ENCODE measurements at regions not wholly inside any gene's neighbourhood (a gene's known extent, or its start where the extent isn't known, plus 50 kb on each side); places are given as distances from the start of the nearest gene placed in this dataset.

DNA sequence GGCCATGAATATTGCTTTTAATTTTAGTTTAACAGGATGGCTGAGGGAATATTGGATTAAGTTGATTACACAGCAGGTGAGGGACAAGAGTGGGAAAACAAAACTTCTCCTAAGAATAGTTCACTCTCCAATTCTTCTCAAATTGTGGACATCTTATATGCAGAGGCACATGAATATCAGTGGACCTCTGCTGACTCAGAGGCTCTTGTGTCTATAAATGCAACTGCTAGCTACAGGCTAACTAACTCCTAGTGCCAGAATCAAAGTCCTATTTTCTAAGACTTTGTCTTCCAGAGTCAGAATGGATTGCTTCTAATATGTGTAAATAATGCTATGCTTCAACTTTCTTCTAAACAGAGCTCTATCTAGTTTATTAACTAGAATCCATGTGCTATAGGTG is 175.8 kb downstream of the IL15 start:
- no peak overlapping the region for H3K4me3 ChIP-seq (ENCODE audit: low read length)
- peaks cover 0 to 5% of the 10 kb centered on the region in 2 experiments for H3K9me3 ChIP-seq (ENCODE audit: control insufficient read depth in 1 of 2, insufficient read depth in 1 of 2, low read length in 2 of 2)
- ChIA-PET POLR2A (no interaction called here), CTCF (no interaction called here)
- no peaks in the 10 kb centered on the region for H3K4me1 ChIP-seq (ENCODE audit: insufficient read depth, low read length)
- Mint-ChIP-seq H3K36me3 (ENCODE audit: low read depth) (no peaks in the 10 kb centered on the region), H3K4me1 (ENCODE audit: low read depth) (no peaks in the 10 kb centered on the region), H3K9me3 (no peaks in the 10 kb centered on the region), H3K27ac (no peak overlapping the region), H3K27me3 (peaks cover 26% of the 10 kb centered on the region), H3K4me3 (no peak overlapping the region)
- H3K36me3 ChIP-seq (ENCODE audit: insufficient read depth, low read length), result no peaks in the 10 kb centered on the region
- intact Hi-C loops (cut with DNase I, micrococcal nuclease), result no loop called here
- H3K27ac ChIP-seq (ENCODE audit: low read depth in 1 of 2, low read length in 2 of 2), result no peak overlapping the region
- DNase-seq (no peak), ATAC-seq (ENCODE audit: poor library complexity) (no peak)
- TF ChIP-seq, protein P1, sequence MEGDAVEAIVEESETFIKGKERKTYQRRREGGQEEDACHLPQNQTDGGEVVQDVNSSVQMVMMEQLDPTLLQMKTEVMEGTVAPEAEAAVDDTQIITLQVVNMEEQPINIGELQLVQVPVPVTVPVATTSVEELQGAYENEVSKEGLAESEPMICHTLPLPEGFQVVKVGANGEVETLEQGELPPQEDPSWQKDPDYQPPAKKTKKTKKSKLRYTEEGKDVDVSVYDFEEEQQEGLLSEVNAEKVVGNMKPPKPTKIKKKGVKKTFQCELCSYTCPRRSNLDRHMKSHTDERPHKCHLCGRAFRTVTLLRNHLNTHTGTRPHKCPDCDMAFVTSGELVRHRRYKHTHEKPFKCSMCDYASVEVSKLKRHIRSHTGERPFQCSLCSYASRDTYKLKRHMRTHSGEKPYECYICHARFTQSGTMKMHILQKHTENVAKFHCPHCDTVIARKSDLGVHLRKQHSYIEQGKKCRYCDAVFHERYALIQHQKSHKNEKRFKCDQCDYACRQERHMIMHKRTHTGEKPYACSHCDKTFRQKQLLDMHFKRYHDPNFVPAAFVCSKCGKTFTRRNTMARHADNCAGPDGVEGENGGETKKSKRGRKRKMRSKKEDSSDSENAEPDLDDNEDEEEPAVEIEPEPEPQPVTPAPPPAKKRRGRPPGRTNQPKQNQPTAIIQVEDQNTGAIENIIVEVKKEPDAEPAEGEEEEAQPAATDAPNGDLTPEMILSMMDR (IDR thresholded peaks at IDR 0.05), result no peak
- peaks cover 3% of the 10 kb centered on the region in 2 experiments for H3K27me3 ChIP-seq (ENCODE audit: control insufficient read depth in 1 of 2, insufficient read depth in 2 of 2, low read length in 2 of 2)

DNA sequence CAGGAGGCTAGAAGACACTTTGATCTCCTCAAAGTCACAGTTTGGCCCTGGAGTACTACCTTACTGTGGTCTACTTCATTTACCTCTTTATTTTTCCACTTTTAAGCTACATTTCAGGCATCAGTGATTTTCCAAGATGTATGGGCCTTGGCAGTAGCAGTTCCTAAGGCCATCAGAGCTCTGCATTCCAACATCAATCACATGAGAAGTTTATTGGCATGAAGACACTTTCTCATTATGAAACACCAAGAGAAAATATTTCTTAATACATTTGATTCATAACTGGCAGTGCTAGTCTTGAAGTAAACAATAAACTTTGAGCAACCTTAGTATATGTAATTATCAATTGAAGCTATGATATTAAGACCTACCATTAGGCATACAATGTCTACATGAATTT is 178.1 kb downstream of the IL15 start:
- Mint-ChIP-seq H3K4me1 (ENCODE audit: low read depth) (no peaks in the 10 kb centered on the region), H3K9me3 (no peaks in the 10 kb centered on the region), H3K27ac (no peak overlapping the region), H3K36me3 (ENCODE audit: low read depth) (no peaks in the 10 kb centered on the region), H3K4me3 (no peak overlapping the region), H3K27me3 (peaks cover 31% of the 10 kb centered on the region)
- Histone ChIP-seq H3K9me3 (ENCODE audit: control insufficient read depth in 1 of 2, insufficient read depth in 1 of 2, low read length in 2 of 2) (peaks cover 0 to 5% of the 10 kb centered on the region in 2 experiments), H3K4me3 (ENCODE audit: low read length) (no peak overlapping the region), H3K27ac (ENCODE audit: low read depth in 1 of 2, low read length in 2 of 2) (no peak overlapping the region), H3K36me3 (ENCODE audit: insufficient read depth, low read length) (no peaks in the 10 kb centered on the region), H3K27me3 (ENCODE audit: control insufficient read depth in 1 of 2, insufficient read depth in 2 of 2, low read length in 2 of 2) (peaks cover 3% of the 10 kb centered on the region in 2 experiments), H3K4me1 (ENCODE audit: insufficient read depth, low read length) (no peaks in the 10 kb centered on the region)
- TF ChIP-seq, protein P1 (IDR thresholded peaks at IDR 0.05), result no peak
- DNase-seq (no peak), ATAC-seq (ENCODE audit: poor library complexity) (no peak)
- POLR2A ChIA-PET, result no interaction called here
- CTCF ChIA-PET, result no interaction called here
- intact Hi-C loops (cut with DNase I, micrococcal nuclease), result no loop called here

DNA sequence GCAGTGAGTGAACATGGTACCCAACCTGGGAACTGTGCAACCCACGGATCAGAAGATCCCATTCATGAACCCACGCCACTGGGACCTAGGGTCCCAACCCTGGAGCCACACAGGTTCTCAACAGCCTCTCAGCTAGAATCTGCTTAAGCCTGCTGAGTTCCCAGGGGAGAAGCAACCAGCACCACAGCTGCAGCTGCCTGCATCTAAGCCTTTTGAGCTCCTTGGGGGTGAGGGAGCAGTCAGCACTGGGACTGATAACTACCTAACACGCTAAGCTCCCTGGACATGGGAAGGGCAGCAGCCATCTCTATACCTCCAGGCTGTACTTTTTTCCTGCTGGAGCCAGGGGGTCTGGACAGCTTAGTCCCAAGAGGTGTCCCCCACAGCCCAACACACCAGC is 179.3 kb downstream of the IL15 start:
- intact Hi-C loops (cut with DNase I, micrococcal nuclease), result no loop called here
- TF ChIP-seq, protein P1 (IDR thresholded peaks at IDR 0.05), result no peak
- Mint-ChIP-seq H3K4me3 (no peak overlapping the region), H3K27me3 (peaks cover 31% of the 10 kb centered on the region), H3K27ac (no peak overlapping the region), H3K36me3 (ENCODE audit: low read depth) (no peaks in the 10 kb centered on the region), H3K4me1 (ENCODE audit: low read depth) (no peaks in the 10 kb centered on the region), H3K9me3 (no peaks in the 10 kb centered on the region)
- Histone ChIP-seq H3K27me3 (ENCODE audit: control insufficient read depth in 1 of 2, insufficient read depth in 2 of 2, low read length in 2 of 2) (peaks cover 3% of the 10 kb centered on the region in 2 experiments), H3K27ac (ENCODE audit: low read depth in 1 of 2, low read length in 2 of 2) (no peak overlapping the region), H3K4me1 (ENCODE audit: insufficient read depth, low read length) (no peaks in the 10 kb centered on the region), H3K36me3 (ENCODE audit: insufficient read depth, low read length) (no peaks in the 10 kb centered on the region), H3K4me3 (ENCODE audit: low read length) (no peak overlapping the region), H3K9me3 (ENCODE audit: control insufficient read depth in 1 of 2, insufficient read depth in 1 of 2, low read length in 2 of 2) (peaks cover 0 to 5% of the 10 kb centered on the region in 2 experiments)
- DNase-seq (no peak), ATAC-seq (ENCODE audit: poor library complexity) (no peak)
- ChIA-PET POLR2A (no interaction called here), CTCF (no interaction called here)
